ENCODE measurements at regions not wholly inside any gene's neighbourhood (a gene's known extent, or its start where the extent isn't known, plus 50 kb on each side); places are given as distances from the start of the nearest gene placed in this dataset.

GRCh38 chr6:21537637-21538036, 55.9 kb upstream of the SOX4 start:
- Histone ChIP-seq H3K9me3 (no peaks in the 10 kb centered on the region), H3K4me1 (replicated peaks) (no peaks in the 10 kb centered on the region), H3K27me3 (replicated peaks; ENCODE audit: insufficient read depth) (no peaks in the 10 kb centered on the region), H3K36me3 (no peaks in the 10 kb centered on the region), H3K4me3 (no peak overlapping the region), H3K27ac (no peak overlapping the region)
- WGBS: 51% methylated on average over 2 of the region's 2 CpGs
- TF ChIP-seq POLR2AphosphoS5 (IDR thresholded peaks at IDR 0.05): no peak
- no peak for TF ChIP-seq POLR2A (IDR thresholded peaks at IDR 0.05)
- no peak for TF ChIP-seq CTCF (IDR thresholded peaks at IDR 0.05)
- intact Hi-C loops (cut with DNase I): no loop called here
- no peak for DNase-seq (ENCODE audit: low spot score)

GRCh38 chr6:21538186-21538798, 55.3 kb upstream of the SOX4 start:
- no peaks in the 10 kb centered on the region for H3K4me1 ChIP-seq (replicated peaks)
- H3K27me3 ChIP-seq (replicated peaks; ENCODE audit: insufficient read depth): no peaks in the 10 kb centered on the region
- H3K36me3 ChIP-seq: no peaks in the 10 kb centered on the region
- no peak for DNase-seq (ENCODE audit: low spot score)
- 80% methylated on average over 5 of the region's 5 CpGs for WGBS
- intact Hi-C loops (cut with DNase I): no loop called here
- TF ChIP-seq POLR2A (IDR thresholded peaks at IDR 0.05) (no peak), POLR2AphosphoS5 (IDR thresholded peaks at IDR 0.05) (no peak), CTCF (IDR thresholded peaks at IDR 0.05) (no peak)
- no peak overlapping the region for H3K27ac ChIP-seq
- no peak overlapping the region for H3K4me3 ChIP-seq
- H3K9me3 ChIP-seq: no peaks in the 10 kb centered on the region

GRCh38 chr6:21539621-21540100, 53.9 kb upstream of the SOX4 start:
- intact Hi-C loops (cut with DNase I): no loop called here
- 77% methylated on average over 4 of the region's 4 CpGs for WGBS
- no peak overlapping the region for H3K4me3 ChIP-seq
- H3K27me3 ChIP-seq (replicated peaks; ENCODE audit: insufficient read depth): no peaks in the 10 kb centered on the region
- TF ChIP-seq POLR2A (IDR thresholded peaks at IDR 0.05): no peak
- no peak for TF ChIP-seq CTCF (IDR thresholded peaks at IDR 0.05)
- TF ChIP-seq POLR2AphosphoS5 (IDR thresholded peaks at IDR 0.05): no peak
- H3K4me1 ChIP-seq (replicated peaks): no peaks in the 10 kb centered on the region
- DNase-seq (ENCODE audit: low spot score): no peak
- H3K9me3 ChIP-seq: no peaks in the 10 kb centered on the region
- no peak overlapping the region for H3K27ac ChIP-seq
- H3K36me3 ChIP-seq: no peaks in the 10 kb centered on the region
